ENCODE measurements at regions not wholly inside any gene's neighbourhood (a gene's known extent, or its start where the extent isn't known, plus 50 kb on each side); places are given as distances from the start of the nearest gene placed in this dataset.

GRCh38 chr3:89571298-89571697 is 463.9 kb downstream of the EPHA3 start:
- DNase-seq (ENCODE audit: low spot score), result no peak
- Histone ChIP-seq H3K27ac (no peak overlapping the region), H3F3A (ENCODE audit: low read depth) (no peaks in the 10 kb centered on the region), H3K9ac (no peak overlapping the region), H3K27me3 (no peaks in the 10 kb centered on the region), H3K79me2 (ENCODE audit: low read depth) (no peaks in the 10 kb centered on the region), H3K4me1 (no peaks in the 10 kb centered on the region), H3K9me3 (ENCODE audit: low read depth) (no peaks in the 10 kb centered on the region), H3K4me3 (no peak overlapping the region), H3K4me2 (no peak overlapping the region), H3K36me3 (no peaks in the 10 kb centered on the region), H2AFZ (replicated peaks) (no peak overlapping the region), H4K20me1 (ENCODE audit: low read depth) (no peaks in the 10 kb centered on the region)
- no peaks in the 10 kb centered on the region for H3K27me3 Mint-ChIP-seq (ENCODE audit: insufficient read depth, low read depth)
- H3K27ac Mint-ChIP-seq, result no peak overlapping the region
- H3K36me3 Mint-ChIP-seq, result no peaks in the 10 kb centered on the region
- TF ChIP-seq CTCF (IDR thresholded peaks at IDR 0.05), result no peak
- TF ChIP-seq EZH2phosphoT487 (IDR thresholded peaks at IDR 0.05), result no peak
- TF ChIP-seq EZH2 (IDR thresholded peaks at IDR 0.05), result no peak
- H3K4me3 Mint-ChIP-seq, result no peak overlapping the region
- peaks cover 2% of the 10 kb centered on the region for H3K4me1 Mint-ChIP-seq
- peaks cover 8% of the 10 kb centered on the region for H3K9me3 Mint-ChIP-seq

DNA sequence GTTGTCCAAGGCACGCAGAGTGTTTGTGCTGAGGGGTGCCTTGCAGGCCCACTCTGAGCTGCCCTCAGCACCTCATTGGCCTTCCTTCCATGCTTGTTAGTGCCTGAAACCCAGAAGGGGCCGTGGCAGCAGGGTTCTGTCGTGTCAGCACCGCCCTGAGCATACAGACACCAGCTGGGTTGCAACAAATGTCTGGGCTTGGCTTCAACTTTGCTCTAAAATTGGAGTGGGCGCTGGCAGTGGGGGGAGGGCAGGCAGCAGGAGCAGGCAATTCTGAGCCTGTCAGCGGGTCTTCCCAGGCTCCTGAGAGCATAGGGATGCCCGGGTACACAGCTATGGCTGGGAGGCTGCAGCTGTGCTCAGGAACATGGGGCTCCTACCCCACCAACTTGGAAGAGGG is 464.3 kb downstream of the EPHA3 start:
- DNase-seq (ENCODE audit: low spot score), result no peak
- no peak overlapping the region for H2AFZ ChIP-seq (replicated peaks)
- Mint-ChIP-seq H3K4me1 (peaks cover 3% of the 10 kb centered on the region), H3K27ac (no peak overlapping the region), H3K4me3 (no peak overlapping the region), H3K27me3 (ENCODE audit: insufficient read depth, low read depth) (no peaks in the 10 kb centered on the region), H3K36me3 (no peaks in the 10 kb centered on the region), H3K9me3 (peaks cover 7% of the 10 kb centered on the region)
- H3K4me3 ChIP-seq, result no peak overlapping the region
- no peak overlapping the region for H3K27ac ChIP-seq
- H3K79me2 ChIP-seq (ENCODE audit: low read depth), result no peaks in the 10 kb centered on the region
- H3K9ac ChIP-seq, result no peak overlapping the region
- TF ChIP-seq CTCF (IDR thresholded peaks at IDR 0.05) (no peak), EZH2 (IDR thresholded peaks at IDR 0.05) (no peak), EZH2phosphoT487 (IDR thresholded peaks at IDR 0.05) (no peak)
- no peaks in the 10 kb centered on the region for H3F3A ChIP-seq (ENCODE audit: low read depth)
- no peaks in the 10 kb centered on the region for H3K4me1 ChIP-seq
- no peaks in the 10 kb centered on the region for H3K36me3 ChIP-seq
- no peaks in the 10 kb centered on the region for H3K9me3 ChIP-seq (ENCODE audit: low read depth)
- H3K4me2 ChIP-seq, result no peak overlapping the region
- no peaks in the 10 kb centered on the region for H4K20me1 ChIP-seq (ENCODE audit: low read depth)
- no peaks in the 10 kb centered on the region for H3K27me3 ChIP-seq

GRCh38 chr3:89572261-89572660 is 464.8 kb downstream of the EPHA3 start:
- TF ChIP-seq EZH2phosphoT487 (IDR thresholded peaks at IDR 0.05) (no peak), EZH2 (IDR thresholded peaks at IDR 0.05) (no peak), CTCF (IDR thresholded peaks at IDR 0.05) (no peak)
- Histone ChIP-seq H2AFZ (replicated peaks) (no peak overlapping the region), H3K4me2 (no peak overlapping the region), H3K27me3 (no peaks in the 10 kb centered on the region), H3K9me3 (ENCODE audit: low read depth) (no peaks in the 10 kb centered on the region), H3F3A (ENCODE audit: low read depth) (no peaks in the 10 kb centered on the region), H4K20me1 (ENCODE audit: low read depth) (no peaks in the 10 kb centered on the region), H3K79me2 (ENCODE audit: low read depth) (no peaks in the 10 kb centered on the region), H3K9ac (no peak overlapping the region), H3K4me3 (no peak overlapping the region), H3K4me1 (no peaks in the 10 kb centered on the region), H3K27ac (no peak overlapping the region), H3K36me3 (no peaks in the 10 kb centered on the region)
- H3K4me1 Mint-ChIP-seq, result peaks cover 4% of the 10 kb centered on the region
- no peak overlapping the region for H3K27ac Mint-ChIP-seq
- DNase-seq (ENCODE audit: low spot score), result no peak
- H3K4me3 Mint-ChIP-seq, result no peak overlapping the region
- no peaks in the 10 kb centered on the region for H3K27me3 Mint-ChIP-seq (ENCODE audit: insufficient read depth, low read depth)
- peaks cover 5% of the 10 kb centered on the region for H3K9me3 Mint-ChIP-seq
- H3K36me3 Mint-ChIP-seq, result no peaks in the 10 kb centered on the region

DNA sequence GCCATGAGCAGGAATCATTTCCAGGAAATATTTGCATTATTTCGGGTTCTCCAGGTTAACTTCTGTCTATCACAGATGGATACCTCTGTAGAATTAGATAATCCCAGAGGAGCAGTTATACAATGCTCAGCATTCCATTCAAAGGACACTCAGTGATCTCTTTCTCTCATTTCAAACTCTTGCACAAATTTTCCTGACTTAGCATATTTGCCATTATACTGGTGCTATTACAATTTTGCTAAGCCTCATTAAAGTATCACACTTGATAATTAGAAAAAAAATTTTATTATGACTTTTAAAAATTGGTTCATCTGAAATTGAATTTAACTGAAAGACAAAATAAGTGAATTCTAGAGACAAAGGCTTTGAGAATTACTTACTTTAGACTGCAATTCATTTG is 469.0 kb downstream of the EPHA3 start:
- Histone ChIP-seq H3K9ac (no peak overlapping the region), H3K27me3 (no peaks in the 10 kb centered on the region), H3K4me3 (no peak overlapping the region), H3K4me1 (no peaks in the 10 kb centered on the region), H4K20me1 (ENCODE audit: low read depth) (no peaks in the 10 kb centered on the region), H3K9me3 (ENCODE audit: low read depth) (no peaks in the 10 kb centered on the region), H2AFZ (replicated peaks) (no peak overlapping the region), H3K4me2 (no peak overlapping the region), H3K27ac (no peak overlapping the region), H3K79me2 (ENCODE audit: low read depth) (no peaks in the 10 kb centered on the region), H3F3A (ENCODE audit: low read depth) (no peaks in the 10 kb centered on the region), H3K36me3 (no peaks in the 10 kb centered on the region)
- Mint-ChIP-seq H3K27me3 (ENCODE audit: insufficient read depth, low read depth) (peaks cover 3% of the 10 kb centered on the region), H3K27ac (no peak overlapping the region), H3K4me3 (no peak overlapping the region), H3K4me1 (peaks cover 12% of the 10 kb centered on the region), H3K36me3 (no peaks in the 10 kb centered on the region), H3K9me3 (no peaks in the 10 kb centered on the region)
- TF ChIP-seq CTCF (IDR thresholded peaks at IDR 0.05), result no peak
- TF ChIP-seq EZH2phosphoT487 (IDR thresholded peaks at IDR 0.05), result no peak
- no peak for TF ChIP-seq EZH2 (IDR thresholded peaks at IDR 0.05)
- DNase-seq (ENCODE audit: low spot score), result no peak

All from neural progenitor cell (in vitro differentiated cells).